ENCODE measurements at regions not wholly inside any gene's neighbourhood (a gene's known extent, or its start where the extent isn't known, plus 50 kb on each side); places are given as distances from the start of the nearest gene placed in this dataset.
"Not testable (repeated sequence)": the region's sequence is repeated elsewhere in the genome, so short reads cannot be mapped to it uniquely, and the experiment has no call there.

GRCh38 chr4:102397056-102397455 is 51.8 kb upstream of the SLC39A8 start:
- intact Hi-C loops (cut with DNase I); H3K4me3 ChIP-seq (ENCODE audit: low read length in 2 of 2); H3K27me3 ChIP-seq (ENCODE audit: control insufficient read depth in 1 of 2, insufficient read depth in 2 of 2, low read length in 1 of 2); H3K36me3 ChIP-seq (ENCODE audit: control insufficient read depth in 1 of 2, insufficient read depth in 2 of 2, low read length in 1 of 2); H3K27ac ChIP-seq (ENCODE audit: low read depth in 1 of 2, low read length in 2 of 2); DNase-seq; H3K4me1 ChIP-seq (ENCODE audit: control insufficient read depth in 1 of 2, insufficient read depth in 2 of 2, low read length in 2 of 2); ATAC-seq (ENCODE audit: low FRiP score); H3K9me3 ChIP-seq (ENCODE audit: control insufficient read depth, low read length): not testable (repeated sequence)
- WGBS, 2 donors: 83 to 94% methylated on average over 5 of the region's 5 CpGs

- Histone ChIP-seq H3K36me3 (ENCODE audit: control insufficient read depth in 1 of 2, insufficient read depth in 2 of 2, low read length in 1 of 2) (no peaks in the 10 kb centered on the region), H3K4me1 (ENCODE audit: control insufficient read depth in 1 of 2, insufficient read depth in 2 of 2, low read length in 2 of 2) (no peaks in the 10 kb centered on the region), H3K9me3 (ENCODE audit: control insufficient read depth, low read length) (no peaks in the 10 kb centered on the region), H3K4me3 (ENCODE audit: low read length in 2 of 2) (no peak overlapping the region), H3K27me3 (ENCODE audit: control insufficient read depth in 1 of 2, insufficient read depth in 2 of 2, low read length in 1 of 2) (no peaks in the 10 kb centered on the region), H3K27ac (ENCODE audit: low read depth in 1 of 2, low read length in 2 of 2) (no peak overlapping the region)
- intact Hi-C loops (cut with DNase I): no loop called here
- WGBS, 2 donors: 6 to 9% methylated on average over 1 of the region's 1 CpG
- ATAC-seq (ENCODE audit: low FRiP score) (no peak), DNase-seq (no peak)
Observed at GRCh38 chr4:102399021-102399420, 53.7 kb upstream of the SLC39A8 start.

GRCh38 chr4:102400898-102401297 is 55.6 kb upstream of the SLC39A8 start:
- WGBS, 2 donors: 84 to 90% methylated on average over 4 of the region's 4 CpGs
- ATAC-seq (ENCODE audit: low FRiP score): no peak

GRCh38 chr4:102402223-102402622 is 56.9 kb upstream of the SLC39A8 start:
- WGBS, 2 donors: 89 to 93% methylated on average over 2 of the region's 2 CpGs
- no peak overlapping the region for H3K4me3 ChIP-seq (ENCODE audit: low read length in 2 of 2)
- intact Hi-C loops (cut with DNase I): no loop called here
- no peaks in the 10 kb centered on the region for H3K27me3 ChIP-seq (ENCODE audit: control insufficient read depth in 1 of 2, insufficient read depth in 2 of 2, low read length in 1 of 2)
- ATAC-seq (ENCODE audit: low FRiP score) (no peak), DNase-seq (no peak)
- H3K27ac ChIP-seq (ENCODE audit: low read depth in 1 of 2, low read length in 2 of 2): no peak overlapping the region
- H3K9me3 ChIP-seq (ENCODE audit: control insufficient read depth, low read length): no peaks in the 10 kb centered on the region
- H3K36me3 ChIP-seq (ENCODE audit: control insufficient read depth in 1 of 2, insufficient read depth in 2 of 2, low read length in 1 of 2): no peaks in the 10 kb centered on the region
- H3K4me1 ChIP-seq (ENCODE audit: control insufficient read depth in 1 of 2, insufficient read depth in 2 of 2, low read length in 2 of 2): no peaks in the 10 kb centered on the region

More at GRCh38 chr4:102400898-102401297, 55.6 kb upstream of the SLC39A8 start:
- intact Hi-C loops (cut with DNase I): no loop called here
- Histone ChIP-seq H3K9me3 (ENCODE audit: control insufficient read depth, low read length) (no peaks in the 10 kb centered on the region), H3K27me3 (ENCODE audit: control insufficient read depth in 1 of 2, insufficient read depth in 2 of 2, low read length in 1 of 2) (no peaks in the 10 kb centered on the region), H3K36me3 (ENCODE audit: control insufficient read depth in 1 of 2, insufficient read depth in 2 of 2, low read length in 1 of 2) (no peaks in the 10 kb centered on the region), H3K27ac (ENCODE audit: low read depth in 1 of 2, low read length in 2 of 2) (no peak overlapping the region), H3K4me1 (ENCODE audit: control insufficient read depth in 1 of 2, insufficient read depth in 2 of 2, low read length in 2 of 2) (no peaks in the 10 kb centered on the region), H3K4me3 (ENCODE audit: low read length in 2 of 2) (no peak overlapping the region)
- no peak for DNase-seq

- ATAC-seq (ENCODE audit: low FRiP score) (no peak), DNase-seq (no peak)
- no peak overlapping the region for H3K27ac ChIP-seq (ENCODE audit: low read depth in 1 of 2, low read length in 2 of 2)
- intact Hi-C loops (cut with DNase I): no loop called here
- 71 to 81% methylated on average over 3 of the region's 3 CpGs for WGBS, 2 donors
- no peaks in the 10 kb centered on the region for H3K9me3 ChIP-seq (ENCODE audit: control insufficient read depth, low read length)
- H3K27me3 ChIP-seq (ENCODE audit: control insufficient read depth in 1 of 2, insufficient read depth in 2 of 2, low read length in 1 of 2): no peaks in the 10 kb centered on the region
- no peaks in the 10 kb centered on the region for H3K4me1 ChIP-seq (ENCODE audit: control insufficient read depth in 1 of 2, insufficient read depth in 2 of 2, low read length in 2 of 2)
- no peak overlapping the region for H3K4me3 ChIP-seq (ENCODE audit: low read length in 2 of 2)
- no peaks in the 10 kb centered on the region for H3K36me3 ChIP-seq (ENCODE audit: control insufficient read depth in 1 of 2, insufficient read depth in 2 of 2, low read length in 1 of 2)
Observed at GRCh38 chr4:102403116-102403515, 57.8 kb upstream of the SLC39A8 start.

- no peaks in the 10 kb centered on the region for H3K9me3 ChIP-seq (ENCODE audit: control insufficient read depth, low read length)
- WGBS, 2 donors: 0 to 12% methylated on average over 1 of the region's 1 CpG
- H3K27me3 ChIP-seq (ENCODE audit: control insufficient read depth in 1 of 2, insufficient read depth in 2 of 2, low read length in 1 of 2): no peaks in the 10 kb centered on the region
- H3K4me3 ChIP-seq (ENCODE audit: low read length in 2 of 2): no peak overlapping the region
- intact Hi-C loops (cut with DNase I): no loop called here
- H3K27ac ChIP-seq (ENCODE audit: low read depth in 1 of 2, low read length in 2 of 2): no peak overlapping the region
- no peaks in the 10 kb centered on the region for H3K4me1 ChIP-seq (ENCODE audit: control insufficient read depth in 1 of 2, insufficient read depth in 2 of 2, low read length in 2 of 2)
- ATAC-seq (ENCODE audit: low FRiP score) (no peak), DNase-seq (no peak)
- no peaks in the 10 kb centered on the region for H3K36me3 ChIP-seq (ENCODE audit: control insufficient read depth in 1 of 2, insufficient read depth in 2 of 2, low read length in 1 of 2)
Observed at GRCh38 chr4:102404431-102404969, 59.2 kb upstream of the SLC39A8 start.

GRCh38 chr4:102405821-102406401 is 60.6 kb upstream of the SLC39A8 start:
- Histone ChIP-seq H3K4me1 (ENCODE audit: control insufficient read depth in 1 of 2, insufficient read depth in 2 of 2, low read length in 2 of 2) (no peaks in the 10 kb centered on the region), H3K9me3 (ENCODE audit: control insufficient read depth, low read length) (no peaks in the 10 kb centered on the region), H3K36me3 (ENCODE audit: control insufficient read depth in 1 of 2, insufficient read depth in 2 of 2, low read length in 1 of 2) (no peaks in the 10 kb centered on the region), H3K27me3 (ENCODE audit: control insufficient read depth in 1 of 2, insufficient read depth in 2 of 2, low read length in 1 of 2) (no peaks in the 10 kb centered on the region), H3K27ac (ENCODE audit: low read depth in 1 of 2, low read length in 2 of 2) (no peak overlapping the region), H3K4me3 (ENCODE audit: low read length in 2 of 2) (no peak overlapping the region)
- ATAC-seq (ENCODE audit: low FRiP score): no peak
- no peak for DNase-seq
- intact Hi-C loops (cut with DNase I): no loop called here
- 68 to 74% methylated on average over 3 of the region's 3 CpGs for WGBS, 2 donors

- H3K36me3 ChIP-seq (ENCODE audit: control insufficient read depth in 1 of 2, insufficient read depth in 2 of 2, low read length in 1 of 2); H3K27me3 ChIP-seq (ENCODE audit: control insufficient read depth in 1 of 2, insufficient read depth in 2 of 2, low read length in 1 of 2); H3K9me3 ChIP-seq (ENCODE audit: control insufficient read depth, low read length); ATAC-seq (ENCODE audit: low FRiP score); H3K27ac ChIP-seq (ENCODE audit: low read depth in 1 of 2, low read length in 2 of 2); DNase-seq; H3K4me3 ChIP-seq (ENCODE audit: low read length in 2 of 2); H3K4me1 ChIP-seq (ENCODE audit: control insufficient read depth in 1 of 2, insufficient read depth in 2 of 2, low read length in 2 of 2); intact Hi-C loops (cut with DNase I): not testable (repeated sequence)
- WGBS, 2 donors: 51 to 58% methylated on average over 1 of the region's 1 CpG
Observed at GRCh38 chr4:102410884-102411283, 65.6 kb upstream of the SLC39A8 start.

- Histone ChIP-seq H3K27me3 (ENCODE audit: control insufficient read depth in 1 of 2, insufficient read depth in 2 of 2, low read length in 1 of 2) (no peaks in the 10 kb centered on the region), H3K4me1 (ENCODE audit: control insufficient read depth in 1 of 2, insufficient read depth in 2 of 2, low read length in 2 of 2) (no peaks in the 10 kb centered on the region), H3K4me3 (ENCODE audit: low read length in 2 of 2) (no peak overlapping the region), H3K9me3 (ENCODE audit: control insufficient read depth, low read length) (no peaks in the 10 kb centered on the region), H3K36me3 (ENCODE audit: control insufficient read depth in 1 of 2, insufficient read depth in 2 of 2, low read length in 1 of 2) (no peaks in the 10 kb centered on the region), H3K27ac (ENCODE audit: low read depth in 1 of 2, low read length in 2 of 2) (no peak overlapping the region)
- intact Hi-C loops (cut with DNase I): no loop called here
- no peak for ATAC-seq (ENCODE audit: low FRiP score)
- no peak for DNase-seq
- WGBS, 2 donors: 95 to 97% methylated on average over 1 of the region's 1 CpG
Observed at GRCh38 chr4:102411408-102411807, 66.1 kb upstream of the SLC39A8 start.

Measured in aorta (tissue), 5 donors.